ENCODE measurements at regions not wholly inside any gene's neighbourhood (a gene's known extent, or its start where the extent isn't known, plus 50 kb on each side); places are given as distances from the start of the nearest gene placed in this dataset.

GRCh38 chr6:56757588-56757984 is 114.9 kb upstream of the DST start:
- peaks cover 10% of the 10 kb centered on the region for H3K4me1 ChIP-seq (ENCODE audit: insufficient read depth, poor library complexity, severe bottlenecking)
- no peak overlapping the region for H3K4me3 ChIP-seq (ENCODE audit: severe bottlenecking)
- H3K27ac ChIP-seq (ENCODE audit: poor library complexity, severe bottlenecking): no peak overlapping the region
- no peaks in the 10 kb centered on the region for H3K27me3 ChIP-seq (ENCODE audit: insufficient read depth, poor library complexity, severe bottlenecking)
- no peak for DNase-seq (ENCODE audit: low spot score)
- ATAC-seq (ENCODE audit: low read depth): peak; percentile 67; the same call in 2 of the 3 replicates
- H3K9me3 ChIP-seq (ENCODE audit: severe bottlenecking): no peaks in the 10 kb centered on the region
- no peaks in the 10 kb centered on the region for H3K36me3 ChIP-seq (ENCODE audit: low read depth)
- peak; percentile 63 for TF ChIP-seq CTCF (IDR thresholded peaks at IDR 0.05; ENCODE audit: poor library complexity, severe bottlenecking)

- H3K27ac ChIP-seq (ENCODE audit: poor library complexity, severe bottlenecking): peak overlapping the region; percentile 18
- TF ChIP-seq CTCF (IDR thresholded peaks at IDR 0.05; ENCODE audit: poor library complexity, severe bottlenecking): no peak
- H3K4me3 ChIP-seq (ENCODE audit: severe bottlenecking): no peak overlapping the region
- no peaks in the 10 kb centered on the region for H3K36me3 ChIP-seq (ENCODE audit: low read depth)
- H3K27me3 ChIP-seq (ENCODE audit: insufficient read depth, poor library complexity, severe bottlenecking): no peaks in the 10 kb centered on the region
- H3K4me1 ChIP-seq (ENCODE audit: insufficient read depth, poor library complexity, severe bottlenecking): peaks cover 12% of the 10 kb centered on the region
- DNase-seq (ENCODE audit: low spot score) (no peak), ATAC-seq (ENCODE audit: low read depth) (0 out of 3 replicates have a peak, but pooled peaks have one; percentile 32)
- no peaks in the 10 kb centered on the region for H3K9me3 ChIP-seq (ENCODE audit: severe bottlenecking)
These were observed 114.3 kb upstream of the DST start for GRCh38 chr6:56756791-56757587.

GRCh38 chr6:56756219-56756789 is 113.6 kb upstream of the DST start:
- Histone ChIP-seq H3K4me3 (ENCODE audit: severe bottlenecking) (no peak overlapping the region), H3K4me1 (ENCODE audit: insufficient read depth, poor library complexity, severe bottlenecking) (peaks cover 19% of the 10 kb centered on the region), H3K27me3 (ENCODE audit: insufficient read depth, poor library complexity, severe bottlenecking) (no peaks in the 10 kb centered on the region), H3K9me3 (ENCODE audit: severe bottlenecking) (no peaks in the 10 kb centered on the region), H3K36me3 (ENCODE audit: low read depth) (no peaks in the 10 kb centered on the region), H3K27ac (ENCODE audit: poor library complexity, severe bottlenecking) (peak overlapping the region; percentile 18)
- no peak for TF ChIP-seq CTCF (IDR thresholded peaks at IDR 0.05; ENCODE audit: poor library complexity, severe bottlenecking)
- no peak for DNase-seq (ENCODE audit: low spot score)
- no peak for ATAC-seq (ENCODE audit: low read depth)

GRCh38 chr6:56755040-56755439 is 112.4 kb upstream of the DST start:
- Histone ChIP-seq H3K27ac (ENCODE audit: poor library complexity, severe bottlenecking) (no peak overlapping the region), H3K4me1 (ENCODE audit: insufficient read depth, poor library complexity, severe bottlenecking) (peaks cover 31% of the 10 kb centered on the region), H3K4me3 (ENCODE audit: severe bottlenecking) (no peak overlapping the region), H3K36me3 (ENCODE audit: low read depth) (no peaks in the 10 kb centered on the region), H3K9me3 (ENCODE audit: severe bottlenecking) (no peaks in the 10 kb centered on the region), H3K27me3 (ENCODE audit: insufficient read depth, poor library complexity, severe bottlenecking) (no peaks in the 10 kb centered on the region)
- ATAC-seq (ENCODE audit: low read depth): no peak
- DNase-seq (ENCODE audit: low spot score): no peak
- TF ChIP-seq CTCF (IDR thresholded peaks at IDR 0.05; ENCODE audit: poor library complexity, severe bottlenecking): no peak

GRCh38 chr6:56753811-56754210 is 111.1 kb upstream of the DST start:
- ATAC-seq (ENCODE audit: low read depth): no peak

More at GRCh38 chr6:56753811-56754210, 111.1 kb upstream of the DST start:
- Histone ChIP-seq H3K4me3 (ENCODE audit: severe bottlenecking) (no peak overlapping the region), H3K9me3 (ENCODE audit: severe bottlenecking) (no peaks in the 10 kb centered on the region), H3K36me3 (ENCODE audit: low read depth) (no peaks in the 10 kb centered on the region), H3K27me3 (ENCODE audit: insufficient read depth, poor library complexity, severe bottlenecking) (no peaks in the 10 kb centered on the region), H3K27ac (ENCODE audit: poor library complexity, severe bottlenecking) (no peak overlapping the region), H3K4me1 (ENCODE audit: insufficient read depth, poor library complexity, severe bottlenecking) (peaks cover 43% of the 10 kb centered on the region)
- TF ChIP-seq CTCF (IDR thresholded peaks at IDR 0.05; ENCODE audit: poor library complexity, severe bottlenecking): no peak
- DNase-seq (ENCODE audit: low spot score): no peak
